ENCODE measurements at regions not wholly inside any gene's neighbourhood (a gene's known extent, or its start where the extent isn't known, plus 50 kb on each side); places are given as distances from the start of the nearest gene placed in this dataset.

DNA sequence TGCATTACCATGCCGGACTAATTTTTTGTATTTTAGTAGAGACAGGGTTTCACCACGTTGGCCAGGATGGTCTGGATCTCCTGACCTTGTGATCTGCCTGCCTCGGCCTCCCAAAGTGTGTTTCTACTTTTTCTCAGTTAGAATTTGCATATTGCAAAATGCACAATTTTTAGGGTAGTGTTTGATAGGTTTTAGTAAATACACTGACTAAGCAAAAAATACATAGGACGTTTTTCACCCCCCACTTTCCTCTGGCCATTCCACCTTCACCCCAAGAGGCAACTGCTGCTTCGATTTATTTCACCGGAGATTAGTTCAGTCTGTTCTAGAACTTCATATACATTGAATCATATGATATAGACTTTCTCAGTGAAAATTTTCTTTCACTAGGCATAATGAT, 1269.1 kb downstream of the TBC1D22A start:
- FAIRE-seq (no peak), DNase-seq (ENCODE audit: insufficient read length, low spot score) (no peak)
- TF ChIP-seq, protein P1, sequence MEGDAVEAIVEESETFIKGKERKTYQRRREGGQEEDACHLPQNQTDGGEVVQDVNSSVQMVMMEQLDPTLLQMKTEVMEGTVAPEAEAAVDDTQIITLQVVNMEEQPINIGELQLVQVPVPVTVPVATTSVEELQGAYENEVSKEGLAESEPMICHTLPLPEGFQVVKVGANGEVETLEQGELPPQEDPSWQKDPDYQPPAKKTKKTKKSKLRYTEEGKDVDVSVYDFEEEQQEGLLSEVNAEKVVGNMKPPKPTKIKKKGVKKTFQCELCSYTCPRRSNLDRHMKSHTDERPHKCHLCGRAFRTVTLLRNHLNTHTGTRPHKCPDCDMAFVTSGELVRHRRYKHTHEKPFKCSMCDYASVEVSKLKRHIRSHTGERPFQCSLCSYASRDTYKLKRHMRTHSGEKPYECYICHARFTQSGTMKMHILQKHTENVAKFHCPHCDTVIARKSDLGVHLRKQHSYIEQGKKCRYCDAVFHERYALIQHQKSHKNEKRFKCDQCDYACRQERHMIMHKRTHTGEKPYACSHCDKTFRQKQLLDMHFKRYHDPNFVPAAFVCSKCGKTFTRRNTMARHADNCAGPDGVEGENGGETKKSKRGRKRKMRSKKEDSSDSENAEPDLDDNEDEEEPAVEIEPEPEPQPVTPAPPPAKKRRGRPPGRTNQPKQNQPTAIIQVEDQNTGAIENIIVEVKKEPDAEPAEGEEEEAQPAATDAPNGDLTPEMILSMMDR (IDR thresholded peaks at IDR 0.05; ENCODE audit: insufficient read depth, missing control alignments), result no peak

DNA sequence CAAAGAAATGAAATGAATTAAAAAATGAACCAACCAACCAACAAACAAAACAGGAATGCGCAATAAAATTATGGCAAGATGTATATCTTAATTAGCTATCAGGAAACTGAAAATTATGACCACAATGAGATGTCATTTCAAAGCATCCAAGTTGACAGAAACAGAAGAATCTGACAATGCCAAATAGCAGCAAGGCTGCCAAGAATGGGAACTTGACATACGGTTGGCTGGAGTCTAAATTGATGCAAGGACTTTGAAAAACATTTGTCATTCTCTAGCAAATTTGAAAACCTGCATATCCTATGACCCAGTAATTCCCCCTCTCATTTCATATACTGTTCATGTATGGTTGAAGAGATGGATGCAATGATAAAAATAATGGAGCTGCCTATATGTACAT, 1262.6 kb downstream of the TBC1D22A start:
- TF ChIP-seq, protein P1 (IDR thresholded peaks at IDR 0.05; ENCODE audit: insufficient read depth, missing control alignments), result no peak
- no peak for FAIRE-seq
- no peak for DNase-seq (ENCODE audit: insufficient read length, low spot score)

DNA sequence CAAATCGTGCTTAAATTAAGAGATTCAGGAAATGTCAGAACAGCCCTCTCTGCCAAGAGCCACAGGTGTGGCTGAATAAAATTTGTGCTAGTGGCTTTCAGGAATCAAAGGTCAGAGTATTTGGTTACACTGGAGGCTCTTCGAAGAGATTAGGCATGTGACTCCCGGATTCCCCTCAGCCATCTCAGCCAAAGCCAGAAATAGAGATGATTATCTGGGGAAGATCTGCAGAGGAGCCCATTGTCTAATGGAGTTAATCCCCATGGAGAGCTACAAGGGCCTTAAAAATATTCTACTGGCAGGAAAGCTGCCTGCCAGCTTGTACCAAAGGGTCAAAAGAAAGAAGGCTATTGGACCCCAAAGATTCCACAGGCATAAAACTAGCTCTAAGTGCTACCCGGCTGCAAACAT, 1259.5 kb downstream of the TBC1D22A start:
- no peak for DNase-seq (ENCODE audit: insufficient read length, low spot score)
- no peak for FAIRE-seq
- TF ChIP-seq, protein P1 (IDR thresholded peaks at IDR 0.05; ENCODE audit: insufficient read depth, missing control alignments), result no peak

DNA sequence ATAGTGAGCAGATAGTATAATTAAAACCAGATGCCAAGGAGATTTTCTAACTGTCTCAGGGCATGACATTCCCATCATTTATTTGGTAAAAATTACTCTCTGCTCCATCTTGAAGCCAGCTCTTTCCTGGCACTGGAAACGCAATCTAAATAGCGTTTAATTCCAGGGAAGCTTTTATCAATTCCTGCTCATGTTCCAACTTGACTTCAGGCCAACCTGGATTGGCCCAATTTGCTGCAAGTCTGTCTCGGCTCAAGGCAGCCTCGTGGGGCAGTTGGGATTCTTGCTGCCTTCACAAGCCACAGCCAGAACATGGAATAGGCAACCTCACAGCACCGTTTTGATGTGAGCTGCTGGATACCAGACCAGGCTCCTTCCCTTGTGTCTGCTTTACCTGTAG, 1255.9 kb downstream of the TBC1D22A start:
- FAIRE-seq (no peak), DNase-seq (ENCODE audit: insufficient read length, low spot score) (no peak)
- TF ChIP-seq, protein P1 (IDR thresholded peaks at IDR 0.05; ENCODE audit: insufficient read depth, missing control alignments), result no peak

DNA sequence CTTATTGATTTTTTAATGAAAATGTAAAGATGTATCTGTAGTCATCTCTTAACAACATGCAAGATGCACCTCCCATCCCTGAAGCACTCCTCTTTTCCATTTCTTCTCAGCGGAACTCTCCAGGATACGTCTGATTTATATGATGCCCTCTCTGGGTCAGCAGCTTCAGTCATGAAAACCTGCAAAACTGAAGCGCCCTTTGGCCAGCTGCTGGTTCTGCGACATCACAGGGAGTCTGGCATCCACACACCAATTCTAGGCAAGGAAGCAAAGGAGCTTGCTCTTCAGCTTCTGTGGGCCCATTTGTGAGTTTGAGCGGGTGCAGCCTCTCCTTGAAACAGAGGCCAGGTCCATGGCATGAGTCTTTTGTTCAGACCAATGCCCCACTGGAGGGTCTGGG, 1253.3 kb downstream of the TBC1D22A start:
- DNase-seq (ENCODE audit: insufficient read length, low spot score) (no peak), FAIRE-seq (no peak)
- TF ChIP-seq, protein P1 (IDR thresholded peaks at IDR 0.05; ENCODE audit: insufficient read depth, missing control alignments), result no peak

DNA sequence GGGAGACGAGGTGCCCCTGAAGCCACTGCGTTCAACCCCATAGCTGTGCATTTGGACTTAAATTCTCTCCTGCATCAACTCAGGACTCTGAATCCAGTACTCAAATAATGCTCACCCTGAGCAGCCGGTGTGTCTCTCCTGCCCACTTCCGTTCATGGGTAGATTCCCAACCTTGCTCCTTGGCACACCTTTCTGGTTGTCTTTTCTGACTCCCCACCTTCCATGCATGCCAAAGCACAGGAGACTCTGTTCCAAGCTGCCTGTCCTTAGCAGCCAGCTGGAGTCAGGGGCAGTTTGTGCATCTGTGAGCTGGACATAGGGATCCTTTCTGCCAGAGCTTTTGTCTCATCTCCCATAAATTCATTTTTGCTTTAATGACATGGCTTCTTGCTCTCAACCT, 1242.5 kb downstream of the TBC1D22A start:
- no peak for DNase-seq (ENCODE audit: insufficient read length, low spot score)
- TF ChIP-seq, protein P1 (IDR thresholded peaks at IDR 0.05; ENCODE audit: insufficient read depth, missing control alignments), result no peak
- FAIRE-seq, result no peak

DNA sequence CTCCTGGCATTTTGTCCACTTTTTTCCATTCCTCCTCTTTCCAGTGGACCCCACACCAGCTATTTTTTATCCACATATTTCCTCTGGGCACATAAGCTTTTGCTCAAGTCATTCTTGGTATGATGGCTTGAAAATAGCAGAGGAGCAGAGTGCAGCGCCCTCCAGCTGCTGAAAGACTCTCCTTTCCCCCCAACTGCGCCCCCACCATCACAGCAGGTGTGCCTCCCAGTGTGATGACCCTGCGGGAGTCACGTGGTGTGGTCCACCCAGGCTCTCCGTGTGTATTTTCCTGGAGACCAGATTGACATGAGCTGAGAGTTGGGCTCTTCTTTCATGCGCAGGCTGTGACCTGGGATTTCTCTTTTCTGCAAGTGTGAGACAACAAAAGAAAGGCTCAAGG, 1241.6 kb downstream of the TBC1D22A start:
- TF ChIP-seq, protein P1 (IDR thresholded peaks at IDR 0.05; ENCODE audit: insufficient read depth, missing control alignments), result no peak
- DNase-seq (ENCODE audit: insufficient read length, low spot score) (no peak), FAIRE-seq (no peak)

Data from D721Med (cell line).